Naive B cell (primary cell): ENCODE measurements at regions not wholly inside any gene's neighbourhood (a gene's known extent, or its start where the extent isn't known, plus 50 kb on each side); places are given as distances from the start of the nearest gene placed in this dataset.
A peak's percentile ranks its signal among the peaks of the same experiment; 100 is the strongest.
"Not testable (repeated sequence)": the region's sequence is repeated elsewhere in the genome, so short reads cannot be mapped to it uniquely, and the experiment has no call there.

Experiments used
- ATAC-seq, 2 donors: fragments of 150-1000 bp; cut with Tn5 transposase; 2 replicates each; pipeline ENCODE4 v1.10.0; 2021; ENCODE audit warnings: low read depth in 2 of 2, mild to moderate bottlenecking in 2 of 2, moderate library complexity in 2 of 2
- DNase-seq: peaks from one replicate; pipeline ENCODE4 v3.0.0; 2022
- H3K27ac Mint-ChIP-seq, 6 donors: one replicate each; pipeline ENCODE4 v1.8.0; 2020 to 2022; ENCODE audit warnings: mild to moderate bottlenecking in 6 of 6, mixed read lengths in 6 of 6, moderate library complexity in 5 of 6, inconsistent platforms in 2 of 6
- H3K27me3 Mint-ChIP-seq, 3 donors: one replicate each; pipeline ENCODE4 v1.8.0; 2021 to 2022; ENCODE audit warnings: mixed read lengths in 3 of 3, mild to moderate bottlenecking in 1 of 3
- H3K36me3 Mint-ChIP-seq, 2 donors: one replicate each; pipeline ENCODE4 v1.8.0; 2020 to 2022; ENCODE audit warnings: mixed read lengths in 2 of 2, inconsistent platforms in 1 of 2, mild to moderate bottlenecking in 1 of 2
- H3K4me1 Mint-ChIP-seq, 3 donors: one replicate each; pipeline ENCODE4 v1.8.0; 2020 to 2022; ENCODE audit warnings: mixed read lengths in 3 of 3, inconsistent platforms in 1 of 3, mild to moderate bottlenecking in 1 of 3, moderate library complexity in 1 of 3
- H3K4me3 Mint-ChIP-seq, 8 donors: one replicate each; pipeline ENCODE4 v1.8.0; 2020 to 2022; ENCODE audit warnings: mild to moderate bottlenecking in 8 of 8, mixed read lengths in 8 of 8, moderate library complexity in 8 of 8, inconsistent platforms in 2 of 8
- H3K9me3 Mint-ChIP-seq, 7 donors: one replicate each; pipeline ENCODE4 v1.8.0; 2020 to 2022; ENCODE audit warnings: mixed read lengths in 7 of 7, mild to moderate bottlenecking in 5 of 7, inconsistent platforms in 2 of 7, moderate library complexity in 1 of 7

GRCh38 chr7:12022011-12022410 is 189.1 kb upstream of the TMEM106B start:
- H3K36me3 Mint-ChIP-seq, H3K9me3 Mint-ChIP-seq, H3K4me3 Mint-ChIP-seq, ATAC-seq, H3K27me3 Mint-ChIP-seq, H3K27ac Mint-ChIP-seq, H3K4me1 Mint-ChIP-seq, DNase-seq: not testable (repeated sequence)

DNA sequence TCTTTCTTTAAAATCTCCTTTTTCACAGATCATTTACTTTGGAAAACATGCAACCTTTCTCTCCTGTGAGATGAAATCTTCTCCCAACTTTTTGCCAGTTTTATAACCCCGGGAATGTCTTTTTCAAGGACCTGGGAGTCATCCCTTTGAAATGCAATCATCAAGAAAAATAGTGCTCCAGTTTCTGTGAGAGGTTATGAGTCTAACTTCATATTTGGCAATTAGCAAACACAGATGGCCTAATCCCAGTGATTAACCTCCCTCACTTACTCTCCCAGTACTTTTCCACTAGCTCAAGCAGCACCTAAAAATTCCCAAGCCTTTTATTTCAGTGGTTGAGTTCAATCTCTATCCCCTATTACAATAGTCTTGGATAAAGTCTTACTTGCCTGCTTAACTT is 185.8 kb upstream of the TMEM106B start:
- Mint-ChIP-seq H3K27me3 (no peaks in the 10 kb centered on the region), H3K4me1 (no peaks in the 10 kb centered on the region), H3K36me3 (no peaks in the 10 kb centered on the region), H3K4me3 (no peak overlapping the region), H3K9me3 (peaks cover 0 to 3% (median 0%) of the 10 kb centered on the region in 7 donors), H3K27ac (no peak overlapping the region)
- ATAC-seq, result no peak
- no peak for DNase-seq

DNA sequence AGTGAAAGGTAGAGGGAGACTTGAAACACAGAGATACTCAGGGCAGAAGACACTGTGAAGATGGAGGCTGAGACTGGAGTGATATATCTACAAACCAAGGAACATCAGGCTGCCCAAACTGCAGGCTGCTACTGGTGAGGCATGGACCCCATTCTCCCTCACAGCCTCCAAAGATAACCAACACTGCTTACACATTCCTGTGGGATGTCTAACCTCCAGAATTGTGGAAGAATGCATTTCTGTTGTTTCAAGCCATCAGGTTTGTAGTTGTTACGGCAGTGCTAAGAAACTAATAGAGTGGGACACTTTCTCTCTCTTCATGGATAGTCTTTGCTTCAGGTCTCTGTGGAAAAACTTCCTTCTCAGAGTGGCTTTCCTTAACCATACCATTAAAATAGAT is 182.6 kb upstream of the TMEM106B start:
- ATAC-seq (no peak), DNase-seq (no peak)
- Mint-ChIP-seq H3K4me1 (no peaks in the 10 kb centered on the region), H3K27ac (peak overlapping the region in 1 of 6 donors; percentile 54), H3K36me3 (no peaks in the 10 kb centered on the region), H3K9me3 (peaks cover 0 to 3% (median 0%) of the 10 kb centered on the region in 7 donors), H3K4me3 (no peak overlapping the region), H3K27me3 (no peaks in the 10 kb centered on the region)

DNA sequence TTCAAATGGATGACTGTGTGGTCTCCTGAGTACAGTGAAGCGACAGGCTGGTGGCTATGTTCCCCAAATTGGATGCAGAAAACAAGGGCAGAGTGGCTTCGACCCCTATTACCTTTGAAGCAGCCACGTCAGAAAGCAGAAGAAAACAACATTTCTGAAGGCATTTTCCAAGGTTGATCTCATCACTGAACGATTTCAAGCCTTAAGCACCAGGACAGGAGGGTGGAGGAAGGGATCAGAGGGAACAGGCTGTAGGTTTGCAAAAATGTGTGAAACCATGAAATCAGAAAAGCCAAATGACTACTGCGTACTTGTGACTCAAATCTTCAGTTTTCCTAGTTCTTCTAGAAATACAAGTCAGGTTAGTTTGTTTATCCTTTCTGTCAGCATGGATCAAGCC is 181.0 kb upstream of the TMEM106B start:
- no peaks in the 10 kb centered on the region for H3K4me1 Mint-ChIP-seq
- no peak overlapping the region for H3K27ac Mint-ChIP-seq
- H3K9me3 Mint-ChIP-seq, result peaks cover 0 to 3% (median 0%) of the 10 kb centered on the region in 7 donors
- no peaks in the 10 kb centered on the region for H3K36me3 Mint-ChIP-seq
- no peak for DNase-seq
- no peak overlapping the region for H3K4me3 Mint-ChIP-seq
- no peak for ATAC-seq
- H3K27me3 Mint-ChIP-seq, result no peaks in the 10 kb centered on the region

- DNase-seq, result no peak
- Mint-ChIP-seq H3K9me3 (peaks cover 0 to 3% (median 0%) of the 10 kb centered on the region in 7 donors), H3K4me1 (no peaks in the 10 kb centered on the region), H3K27ac (no peak overlapping the region), H3K36me3 (no peaks in the 10 kb centered on the region), H3K27me3 (no peaks in the 10 kb centered on the region), H3K4me3 (no peak overlapping the region)
- no peak for ATAC-seq
These were observed 179.9 kb upstream of the TMEM106B start for GRCh38 chr7:12031186-12031585.

DNA sequence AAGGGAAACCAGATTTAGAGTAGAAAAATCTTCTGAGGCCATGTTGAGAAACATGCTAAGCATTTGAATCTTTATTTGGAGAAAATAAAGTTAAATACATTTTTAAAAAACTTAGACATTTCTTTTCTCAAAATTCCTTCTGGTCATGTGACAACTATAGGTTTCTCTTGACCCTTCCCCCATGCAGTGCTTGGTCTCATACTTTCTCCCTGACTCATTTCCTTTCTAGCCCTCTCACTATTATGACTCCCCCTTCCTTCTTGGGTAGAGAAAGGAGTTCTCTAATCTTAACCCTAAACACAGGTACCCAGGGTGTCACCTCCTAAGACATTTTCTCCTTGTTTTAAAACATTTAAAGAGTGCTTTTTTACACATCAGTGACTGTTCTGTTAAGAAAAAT is 179.5 kb upstream of the TMEM106B start:
- Mint-ChIP-seq H3K36me3 (no peaks in the 10 kb centered on the region), H3K4me1 (no peaks in the 10 kb centered on the region), H3K4me3 (no peak overlapping the region), H3K9me3 (peaks cover 0 to 2% (median 0%) of the 10 kb centered on the region in 7 donors), H3K27ac (no peak overlapping the region), H3K27me3 (no peaks in the 10 kb centered on the region)
- no peak for DNase-seq
- no peak for ATAC-seq

- H3K4me1 Mint-ChIP-seq, result no peaks in the 10 kb centered on the region
- ATAC-seq (no peak), DNase-seq (no peak)
- peaks cover 0 to 1% (median 0%) of the 10 kb centered on the region in 7 donors for H3K9me3 Mint-ChIP-seq
- no peak overlapping the region for H3K27ac Mint-ChIP-seq
- no peak overlapping the region for H3K4me3 Mint-ChIP-seq
- no peaks in the 10 kb centered on the region for H3K36me3 Mint-ChIP-seq
- no peaks in the 10 kb centered on the region for H3K27me3 Mint-ChIP-seq
These were observed 178.9 kb upstream of the TMEM106B start for GRCh38 chr7:12032146-12032545.

GRCh38 chr7:12043457-12043856 is 167.6 kb upstream of the TMEM106B start:
- not testable (repeated sequence) for ATAC-seq, H3K36me3 Mint-ChIP-seq, H3K27me3 Mint-ChIP-seq, H3K27ac Mint-ChIP-seq, DNase-seq, H3K4me1 Mint-ChIP-seq, H3K9me3 Mint-ChIP-seq, H3K4me3 Mint-ChIP-seq

- Mint-ChIP-seq H3K4me3 (no peak overlapping the region), H3K36me3 (peaks cover 0 to 4% of the 10 kb centered on the region in 2 donors), H3K27ac (no peak overlapping the region), H3K9me3 (peaks cover 7 to 27% (median 16%) of the 10 kb centered on the region in 7 donors), H3K27me3 (peaks cover 0 to 3% (median 0%) of the 10 kb centered on the region in 3 donors), H3K4me1 (no peaks in the 10 kb centered on the region)
- no peak for ATAC-seq
- DNase-seq, result no peak
These were observed 158.9 kb upstream of the TMEM106B start for GRCh38 chr7:12052211-12052610.

DNA sequence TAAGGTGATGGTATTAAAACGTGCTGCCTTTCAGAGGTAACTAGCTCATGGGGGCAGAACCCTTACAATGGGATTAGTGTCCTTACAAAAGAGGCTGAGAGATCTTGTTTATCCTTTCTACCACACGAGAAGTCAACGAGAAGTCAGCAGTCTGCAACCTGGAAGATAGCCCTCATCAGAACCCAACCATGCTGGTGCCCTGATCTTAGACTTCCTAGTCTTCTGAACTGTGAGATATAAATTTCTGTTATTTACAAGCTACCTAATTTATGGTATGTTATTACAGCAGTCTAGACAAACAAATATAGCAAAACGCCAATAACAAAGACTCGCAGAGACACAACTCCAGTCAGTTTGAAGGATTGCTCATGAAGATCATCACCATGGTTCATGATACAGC is 157.5 kb upstream of the TMEM106B start:
- ATAC-seq, result no peak
- Mint-ChIP-seq H3K27ac (no peak overlapping the region), H3K9me3 (peaks cover 7 to 39% (median 23%) of the 10 kb centered on the region in 7 donors), H3K4me1 (no peaks in the 10 kb centered on the region), H3K36me3 (peaks cover 0 to 7% of the 10 kb centered on the region in 2 donors), H3K4me3 (no peak overlapping the region), H3K27me3 (peaks cover 0 to 8% (median 7%) of the 10 kb centered on the region in 3 donors)
- no peak for DNase-seq

- Mint-ChIP-seq H3K4me1 (no peaks in the 10 kb centered on the region), H3K36me3 (peaks cover 0 to 7% of the 10 kb centered on the region in 2 donors), H3K27ac (no peak overlapping the region), H3K27me3 (peaks cover 0 to 8% (median 7%) of the 10 kb centered on the region in 3 donors), H3K4me3 (no peak overlapping the region), H3K9me3 (peaks cover 7 to 39% (median 23%) of the 10 kb centered on the region in 7 donors)
- DNase-seq, result no peak
- ATAC-seq, result no peak
These were observed 156.3 kb upstream of the TMEM106B start for GRCh38 chr7:12054830-12055229.

DNA sequence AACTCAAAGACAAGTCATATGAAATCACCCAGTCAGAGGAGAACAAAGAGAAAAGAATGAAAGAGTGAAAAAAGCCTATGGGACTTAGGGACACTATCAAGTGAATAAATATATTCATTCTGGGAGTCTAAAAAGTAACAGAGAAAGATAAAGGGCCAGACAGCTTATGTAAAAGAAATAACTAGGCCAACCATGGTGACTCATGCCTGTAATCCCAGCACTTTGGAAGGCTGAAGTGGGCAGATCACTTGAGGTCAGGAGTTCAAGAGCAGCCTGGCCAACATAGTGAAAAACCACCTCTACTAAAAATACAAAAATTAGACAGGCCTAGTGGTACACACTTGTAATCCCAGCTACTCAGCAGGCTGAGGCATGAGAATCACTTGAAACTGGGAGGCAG is 154.7 kb upstream of the TMEM106B start:
- Mint-ChIP-seq H3K36me3 (peaks cover 0 to 7% of the 10 kb centered on the region in 2 donors), H3K27ac (no peak overlapping the region), H3K27me3 (peaks cover 0 to 8% (median 7%) of the 10 kb centered on the region in 3 donors), H3K4me1 (no peaks in the 10 kb centered on the region), H3K4me3 (no peak overlapping the region), H3K9me3 (peaks cover 7 to 39% (median 23%) of the 10 kb centered on the region in 7 donors)
- no peak for DNase-seq
- ATAC-seq, result no peak

- H3K27me3 Mint-ChIP-seq, result peaks cover 0 to 8% (median 7%) of the 10 kb centered on the region in 3 donors
- peaks cover 7 to 39% (median 23%) of the 10 kb centered on the region in 7 donors for H3K9me3 Mint-ChIP-seq
- H3K27ac Mint-ChIP-seq, result no peak overlapping the region
- DNase-seq (no peak), ATAC-seq (no peak)
- H3K4me1 Mint-ChIP-seq, result no peaks in the 10 kb centered on the region
- H3K4me3 Mint-ChIP-seq, result no peak overlapping the region
- H3K36me3 Mint-ChIP-seq, result peaks cover 0 to 7% of the 10 kb centered on the region in 2 donors
These were observed 154.1 kb upstream of the TMEM106B start for GRCh38 chr7:12056977-12057376.

GRCh38 chr7:12062062-12062461 is 149.0 kb upstream of the TMEM106B start:
- Mint-ChIP-seq H3K4me3 (no peak overlapping the region), H3K27me3 (peaks cover 0 to 7% (median 5%) of the 10 kb centered on the region in 3 donors), H3K9me3 (peaks cover 0 to 13% (median 9%) of the 10 kb centered on the region in 7 donors), H3K27ac (no peak overlapping the region), H3K4me1 (no peaks in the 10 kb centered on the region), H3K36me3 (peaks cover 0 to 5% of the 10 kb centered on the region in 2 donors)
- ATAC-seq, result no peak
- no peak for DNase-seq

- no peaks in the 10 kb centered on the region for H3K36me3 Mint-ChIP-seq
- ATAC-seq (no peak), DNase-seq (no peak)
- H3K27me3 Mint-ChIP-seq, result no peaks in the 10 kb centered on the region
- no peak overlapping the region for H3K27ac Mint-ChIP-seq
- no peak overlapping the region for H3K4me3 Mint-ChIP-seq
- no peaks in the 10 kb centered on the region for H3K4me1 Mint-ChIP-seq
- H3K9me3 Mint-ChIP-seq, result no peaks in the 10 kb centered on the region
These were observed 146.4 kb upstream of the TMEM106B start for GRCh38 chr7:12064586-12065127.
